CD4-positive, alpha-beta T cell treated with Interleukin-1 beta for 1 hour (primary cell): ENCODE measurements at regions not wholly inside any gene's neighbourhood (a gene's known extent, or its start where the extent isn't known, plus 50 kb on each side); places are given as distances from the start of the nearest gene placed in this dataset.
"Not testable (repeated sequence)": the region's sequence is repeated elsewhere in the genome, so short reads cannot be mapped to it uniquely, and the experiment has no call there.

ENCODE experiments used
- DNase-seq, 2 donors: peaks; one replicate each; pipeline ENCODE4 v3.0.0-alpha.2; 2020 to 2022

DNA sequence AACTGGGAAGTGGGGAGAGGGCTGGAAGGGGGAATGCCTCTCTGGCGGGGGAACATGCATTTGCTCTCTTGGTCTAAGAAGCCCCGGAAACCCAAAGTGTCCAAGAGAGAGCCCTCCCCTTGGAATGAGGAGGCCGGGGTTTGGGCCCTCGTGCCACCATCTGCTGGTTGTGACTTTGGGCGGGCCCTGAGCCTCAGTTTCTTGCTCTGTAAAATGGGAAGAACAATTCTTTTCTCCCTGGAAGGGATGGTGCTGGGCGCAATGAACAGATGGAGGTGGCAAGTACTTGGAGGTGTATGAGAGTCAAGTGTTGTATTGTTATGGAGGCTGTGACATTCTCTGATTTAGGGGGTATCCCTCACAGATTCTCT lies 69.9 kb upstream of the TARDBP start:
- DNase-seq = no peak

DNA sequence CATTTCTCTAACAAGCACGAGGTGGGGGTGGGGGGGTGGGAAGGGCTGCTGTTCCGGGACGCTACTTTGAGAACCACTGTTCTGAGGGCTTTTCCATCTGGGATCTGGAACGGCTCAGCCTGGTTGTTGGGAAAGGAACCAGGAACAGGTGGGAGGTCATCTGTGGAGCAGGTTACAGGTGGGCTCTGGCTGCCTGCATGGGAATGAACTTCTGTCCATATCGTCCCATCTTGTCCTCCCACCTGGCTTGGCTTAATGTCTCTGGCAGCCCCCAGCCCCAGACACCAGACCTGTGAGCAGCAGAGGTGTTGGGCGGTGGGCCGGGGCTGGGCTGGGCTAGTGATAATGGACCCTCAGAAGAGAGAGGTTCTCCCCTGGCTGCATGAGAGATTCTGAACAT lies 69.4 kb upstream of the TARDBP start:
- no peak for DNase-seq

DNA sequence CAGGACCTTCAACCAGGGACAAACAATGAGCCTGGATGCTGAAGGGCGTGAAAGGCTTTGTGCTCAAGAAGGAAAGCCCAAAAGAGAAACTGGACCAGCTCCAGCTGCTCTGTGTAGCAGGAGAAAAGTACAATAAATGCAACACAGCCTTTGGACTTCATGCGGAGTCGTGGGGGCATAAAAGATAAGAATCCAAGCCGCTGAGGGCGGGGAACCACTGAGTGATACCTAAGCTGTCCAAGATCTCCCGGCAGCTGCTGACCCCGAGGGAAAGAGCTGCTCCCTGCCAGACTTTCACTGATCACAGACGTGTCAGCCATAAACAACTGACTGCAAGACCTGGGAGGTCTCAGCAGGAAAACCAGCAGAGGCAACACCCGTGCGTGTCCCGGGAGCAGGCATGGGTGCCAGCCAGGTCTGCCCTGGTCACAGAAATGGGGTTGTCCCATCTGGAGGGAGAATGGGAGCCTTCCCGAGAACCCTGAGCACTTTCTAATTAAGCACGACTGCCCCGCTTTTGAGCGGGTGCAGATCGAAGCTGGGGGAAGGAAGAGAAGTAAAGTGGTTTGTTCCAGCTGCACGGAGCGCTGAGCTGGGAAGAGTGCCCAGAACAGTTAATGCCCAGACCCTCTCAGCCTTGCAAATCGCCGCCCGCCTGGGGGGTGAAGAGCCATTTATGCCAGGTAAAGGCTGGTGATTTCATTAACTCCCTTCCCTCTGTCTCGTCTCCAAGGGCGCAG lies 68.3 kb upstream of the TARDBP start:
- no peak for DNase-seq

- DNase-seq = no peak
Measured at GRCh38 chr1:10945991-10946509, 66.4 kb upstream of the TARDBP start.

GRCh38 chr1:10947181-10947580 lies 65.3 kb upstream of the TARDBP start:
- DNase-seq = no peak

DNA sequence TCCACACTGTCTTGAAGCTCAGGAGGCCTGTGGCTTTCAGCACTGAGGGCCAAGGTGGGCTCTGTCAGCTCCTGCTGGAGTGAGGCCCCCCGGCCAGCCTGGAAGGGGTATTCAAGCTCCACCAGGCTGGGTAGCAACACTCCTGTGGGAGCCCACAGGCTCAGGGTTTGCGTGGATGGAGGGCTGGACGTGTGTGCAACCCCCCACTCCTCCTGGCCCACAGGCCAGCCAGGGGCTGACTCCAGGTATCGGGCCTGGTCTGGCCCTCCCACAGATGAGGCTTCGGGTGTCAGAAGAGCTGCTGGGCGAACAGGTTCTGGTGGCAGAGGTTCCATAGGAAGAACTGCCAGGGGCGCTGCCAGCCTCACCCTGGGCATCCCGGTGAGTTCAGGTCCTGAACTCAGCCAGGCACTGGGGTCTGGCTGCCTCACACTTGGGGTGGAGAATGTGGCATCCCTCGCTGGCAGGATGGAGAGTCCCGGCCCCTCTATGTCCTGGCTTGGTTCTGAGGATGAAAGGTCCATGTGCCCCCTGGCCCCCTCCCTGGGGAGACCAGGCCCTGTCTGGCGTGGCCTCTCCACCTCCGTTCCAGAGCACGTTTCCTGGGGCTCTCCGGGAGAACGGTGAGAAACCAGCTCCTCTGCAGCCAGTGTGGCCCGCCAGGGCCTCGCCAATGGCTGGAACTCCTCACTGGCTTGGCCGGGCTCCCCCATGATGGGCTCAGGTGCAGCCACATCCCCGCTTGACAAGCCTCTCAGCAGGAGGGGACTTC lies 64.6 kb upstream of the TARDBP start:
- no peak for DNase-seq

DNA sequence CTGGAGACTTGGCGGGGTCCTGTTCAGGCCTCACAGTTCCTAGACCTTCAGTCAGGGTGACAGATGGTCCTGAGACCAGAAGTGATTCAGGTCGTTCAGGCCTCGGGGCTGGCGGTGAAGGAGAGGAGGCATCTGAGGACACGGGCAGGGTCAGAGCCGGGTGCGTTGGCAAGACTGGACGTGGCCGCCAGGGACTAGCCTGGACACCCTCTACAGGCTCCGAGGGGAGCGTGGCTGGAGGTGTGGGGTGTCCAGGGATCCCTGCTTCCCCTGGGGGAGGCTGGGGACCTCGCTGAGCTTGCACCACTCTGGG lies 64.0 kb upstream of the TARDBP start:
- no peak for DNase-seq

DNA sequence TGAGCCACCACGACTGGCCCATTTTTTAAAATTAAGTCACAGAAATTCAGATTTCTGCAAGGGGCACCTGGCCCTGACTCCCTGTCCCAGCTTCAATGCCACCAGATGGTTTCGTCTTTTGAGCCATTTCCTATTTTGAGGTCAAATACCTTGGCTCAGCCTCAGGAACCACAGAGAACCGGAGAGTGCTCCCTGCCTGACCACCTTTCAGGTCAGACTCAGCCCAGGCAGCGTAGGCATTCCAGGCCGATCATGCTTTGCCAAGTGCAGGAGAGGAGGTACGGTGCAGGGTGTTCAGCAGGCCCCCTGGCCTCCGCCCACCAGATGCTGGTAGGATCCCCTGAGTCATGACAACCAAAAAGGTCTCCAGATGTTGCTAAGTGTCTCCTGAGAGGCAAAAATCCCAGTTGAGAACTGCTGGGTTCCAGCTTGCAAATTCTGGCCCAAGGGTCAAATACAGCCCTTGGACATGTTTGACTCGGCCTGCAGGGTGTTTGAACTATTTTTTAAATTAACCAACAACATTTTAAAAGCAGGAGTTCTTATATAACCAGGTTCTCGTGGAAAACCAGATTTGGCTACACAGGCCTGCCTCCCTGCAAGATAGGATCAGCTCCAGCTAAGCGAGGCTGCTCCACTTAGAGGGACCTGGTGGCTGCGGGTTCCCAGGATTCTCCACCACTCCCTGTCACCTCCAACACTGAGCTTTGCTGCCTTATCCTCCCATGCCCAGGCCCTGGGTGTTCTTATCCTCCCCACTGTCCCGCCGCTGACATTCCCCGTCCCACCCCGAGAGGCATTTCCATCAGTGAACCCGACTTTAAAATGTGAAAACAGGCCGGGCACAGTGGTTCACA lies 61.9 kb upstream of the TARDBP start:
- no peak for DNase-seq

DNA sequence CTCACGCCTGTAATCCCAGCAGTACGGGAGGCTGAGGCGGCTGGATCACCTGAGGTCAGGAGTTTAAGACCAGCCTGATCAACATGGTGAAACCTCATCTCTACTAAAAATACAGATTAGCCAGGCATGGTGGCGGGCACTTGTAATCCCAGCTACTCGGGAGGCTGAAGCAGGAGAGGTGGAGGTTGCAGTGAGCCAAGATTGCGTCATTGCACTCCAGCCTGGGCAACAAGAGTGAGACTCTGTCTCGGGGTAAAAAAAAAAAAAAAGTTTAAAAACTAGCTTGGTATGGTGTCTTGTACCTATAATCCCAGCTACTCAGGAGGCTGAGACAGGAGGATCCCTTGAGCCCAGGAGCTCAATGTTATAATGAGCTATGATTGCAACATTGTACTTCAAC lies 61.2 kb upstream of the TARDBP start:
- DNase-seq = not testable (repeated sequence)

- no peak for DNase-seq
Measured at GRCh38 chr1:10951961-10952360, 60.5 kb upstream of the TARDBP start.

DNA sequence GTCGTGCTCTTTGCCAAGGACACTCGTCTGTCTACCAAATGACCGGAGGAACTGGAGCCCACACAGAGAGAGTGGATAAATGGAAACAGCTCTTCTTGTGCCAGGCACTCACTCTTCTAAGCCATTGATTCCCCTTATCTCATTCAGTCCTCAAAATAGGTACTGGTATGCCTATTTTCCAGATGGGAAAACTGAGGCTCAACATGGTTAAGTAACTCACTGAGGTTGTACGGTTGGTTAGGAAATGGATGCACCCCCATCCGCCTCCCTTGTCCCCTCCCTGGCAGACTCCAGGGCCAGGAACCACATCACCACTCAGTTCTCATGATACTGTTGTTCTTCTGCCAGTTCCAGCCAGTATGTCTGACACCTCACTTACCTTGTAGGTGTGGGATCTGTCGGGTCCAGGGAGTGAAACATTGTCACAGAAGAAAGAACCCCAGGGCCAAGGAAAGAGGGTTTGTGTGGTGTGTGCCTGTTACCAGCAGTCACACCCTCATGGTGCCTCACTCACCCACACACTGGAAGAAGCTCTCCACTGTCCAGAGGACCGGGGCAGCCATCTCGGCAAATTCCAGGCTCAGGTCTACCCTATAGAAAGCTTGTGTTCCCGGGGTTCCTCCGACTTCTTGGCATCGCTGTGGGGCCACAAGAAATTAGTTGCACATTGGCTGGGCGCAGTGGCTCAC lies 58.8 kb upstream of the TARDBP start:
- no peak for DNase-seq

DNA sequence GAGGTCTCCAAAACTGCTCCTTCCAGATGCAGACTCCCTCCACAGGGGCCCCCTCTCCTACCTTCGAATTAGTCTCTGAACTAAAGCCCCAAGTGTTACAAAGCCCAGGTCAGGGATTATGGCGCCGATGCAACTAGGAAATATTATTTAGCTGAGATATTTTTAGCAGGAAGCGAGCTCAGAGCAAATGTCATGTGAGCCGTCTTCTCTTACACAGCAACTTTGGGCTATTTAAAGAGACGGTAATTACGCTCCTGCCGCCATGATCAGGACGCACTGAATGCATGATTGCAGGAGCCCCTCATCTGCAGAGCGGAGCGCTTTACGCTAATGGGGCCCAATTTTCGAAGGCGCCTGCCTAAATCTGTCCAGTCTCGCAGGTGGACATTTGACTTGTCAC lies 55.3 kb upstream of the TARDBP start:
- DNase-seq = no peak

- no peak for DNase-seq
Measured at GRCh38 chr1:10958614-10959013, 53.8 kb upstream of the TARDBP start.

- peak; percentile 74 to 77 for DNase-seq
Measured at GRCh38 chr1:10960411-10961299, 51.8 kb upstream of the TARDBP start.

DNA sequence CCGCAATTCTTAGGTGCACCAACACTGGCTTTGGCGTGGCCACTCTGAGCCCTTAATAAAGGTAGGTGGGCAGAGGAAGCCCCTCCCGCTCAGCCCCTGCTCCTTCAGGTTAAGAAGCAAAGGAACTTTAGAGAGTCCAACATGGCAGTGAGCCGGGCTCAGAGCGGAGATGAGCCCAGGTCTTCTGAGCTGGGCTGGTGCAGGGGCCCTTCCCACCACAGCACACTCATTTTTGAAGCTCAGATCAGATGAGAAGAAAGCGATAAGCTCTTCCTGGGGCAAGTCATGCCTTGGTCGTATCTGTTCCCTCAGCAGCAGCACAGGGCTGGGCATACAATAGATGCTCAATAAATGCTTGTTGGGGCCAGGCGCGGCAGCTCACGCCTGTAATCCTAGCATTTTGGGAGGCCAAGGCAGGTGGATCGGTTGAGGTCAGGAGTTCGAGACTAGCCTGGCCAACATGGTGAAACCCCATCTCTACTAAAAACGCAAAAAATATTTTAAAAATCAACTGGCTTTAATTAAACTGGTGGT lies 51.1 kb upstream of the TARDBP start:
- DNase-seq = no peak

DNA sequence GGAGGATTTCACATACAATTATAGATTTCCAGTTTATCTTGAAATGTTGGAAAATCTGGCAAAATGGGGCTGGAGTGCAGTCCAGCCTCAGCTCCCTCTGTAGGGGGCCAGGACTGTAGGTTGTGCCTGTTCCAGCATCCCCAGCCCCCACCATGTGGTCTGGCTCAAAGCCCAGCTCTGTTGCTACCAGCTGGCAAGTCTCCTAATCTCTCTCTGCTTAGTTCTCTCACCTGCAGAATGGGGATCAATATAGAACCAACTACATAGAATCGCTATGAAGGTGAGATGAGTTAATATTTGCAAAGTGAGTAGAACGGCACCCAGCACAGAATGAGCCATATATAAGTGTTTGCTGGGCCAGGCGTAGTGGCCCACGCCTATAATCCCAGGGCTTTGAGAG lies 50.0 kb upstream of the TARDBP start:
- DNase-seq = no peak
